Left lung (tissue), 4 donors: ENCODE measurements at regions not wholly inside any gene's neighbourhood (a gene's known extent, or its start where the extent isn't known, plus 50 kb on each side); places are given as distances from the start of the nearest gene placed in this dataset.

Experiments
- ATAC-seq: fragments of 200-7000 bp; cut with Tn5 transposase; one replicate; pipeline ENCODE4 v1.9.1; 2020; ENCODE audit warnings: moderate library complexity
- DNase-seq, 4 donors: peaks; one replicate each; pipeline ENCODE4 v3.0.0-alpha.2; 2013 to 2020
- H3K27ac ChIP-seq, 2 donors: fragments of 200-600 bp; sonication (generic) in 1 of 2; one replicate each; pipeline versions ENCODE4 v1.5.0 to v1.8.0; 2020 to 2021
- H3K27me3 ChIP-seq, 2 donors: fragments of 200-600 bp; sonication (generic) in 1 of 2; one replicate each; pipeline versions ENCODE4 v1.5.0 to v1.8.0; 2020 to 2021
- H3K36me3 ChIP-seq, 2 donors: fragments of 200-600 bp; sonication (generic) in 1 of 2; one replicate each; pipeline versions ENCODE4 v1.5.0 to v1.8.0; 2020 to 2021
- H3K4me1 ChIP-seq, 2 donors: fragments of 200-600 bp; one replicate each; pipeline ENCODE4 v1.8.0; 2021
- H3K4me3 ChIP-seq, 2 donors: fragments of 200-600 bp; sonication (generic) in 1 of 2; one replicate each; pipeline versions ENCODE4 v1.5.0 to v1.8.0; 2020 to 2021; ENCODE audit warnings: mild to moderate bottlenecking in 1 of 2
- H3K9me3 ChIP-seq, 2 donors: fragments of 200-600 bp; sonication (generic) in 1 of 2; one replicate each; pipeline versions ENCODE4 v1.5.0 to v1.8.0; 2020 to 2021
- intact Hi-C, 2 donors: fragments of 100-400 bp; cut with DNase I; formaldehyde crosslinking; loops; one replicate each; pipeline versions ENCODE4 v1.11.2 to v1.14.2; 2022
- TF ChIP-seq, protein P1 (sequence below), 2 donors: fragments of 200-600 bp; sonication (generic) in 1 of 2; IDR thresholded peaks; one replicate each; pipeline versions ENCODE4 v1.5.0 to v1.8.0; 2021; ENCODE audit warnings: antibody characterized with exemption in 2 of 2
- donor health status: DM: no; HTN: yes; CAD: no.
- donor health status: DM: no; HTN: no; CAD: no.

DNA sequence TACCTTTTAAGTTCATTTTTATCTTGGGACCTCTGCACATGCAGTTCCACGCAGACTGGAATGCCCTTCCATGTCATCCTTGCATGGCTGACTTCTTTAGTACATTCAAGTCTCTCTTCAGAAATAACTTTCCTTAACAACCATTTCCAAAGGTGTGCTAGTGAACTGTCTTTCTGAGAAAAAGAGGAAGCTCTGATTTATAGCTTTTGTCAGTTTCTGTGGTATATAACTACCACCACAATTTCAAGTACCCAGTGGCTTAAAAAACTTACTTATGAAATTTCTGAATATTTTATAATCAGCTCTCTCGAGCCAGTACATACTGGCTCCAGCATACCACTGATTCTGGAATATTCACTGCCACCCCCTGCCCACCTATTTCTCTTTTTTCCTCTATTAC lies 1613.8 kb downstream of the MAT2B start:
- intact Hi-C loops = no loop called here
- TF ChIP-seq, protein P1, sequence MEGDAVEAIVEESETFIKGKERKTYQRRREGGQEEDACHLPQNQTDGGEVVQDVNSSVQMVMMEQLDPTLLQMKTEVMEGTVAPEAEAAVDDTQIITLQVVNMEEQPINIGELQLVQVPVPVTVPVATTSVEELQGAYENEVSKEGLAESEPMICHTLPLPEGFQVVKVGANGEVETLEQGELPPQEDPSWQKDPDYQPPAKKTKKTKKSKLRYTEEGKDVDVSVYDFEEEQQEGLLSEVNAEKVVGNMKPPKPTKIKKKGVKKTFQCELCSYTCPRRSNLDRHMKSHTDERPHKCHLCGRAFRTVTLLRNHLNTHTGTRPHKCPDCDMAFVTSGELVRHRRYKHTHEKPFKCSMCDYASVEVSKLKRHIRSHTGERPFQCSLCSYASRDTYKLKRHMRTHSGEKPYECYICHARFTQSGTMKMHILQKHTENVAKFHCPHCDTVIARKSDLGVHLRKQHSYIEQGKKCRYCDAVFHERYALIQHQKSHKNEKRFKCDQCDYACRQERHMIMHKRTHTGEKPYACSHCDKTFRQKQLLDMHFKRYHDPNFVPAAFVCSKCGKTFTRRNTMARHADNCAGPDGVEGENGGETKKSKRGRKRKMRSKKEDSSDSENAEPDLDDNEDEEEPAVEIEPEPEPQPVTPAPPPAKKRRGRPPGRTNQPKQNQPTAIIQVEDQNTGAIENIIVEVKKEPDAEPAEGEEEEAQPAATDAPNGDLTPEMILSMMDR (IDR thresholded peaks at IDR 0.05) = no peak
- H3K27ac ChIP-seq = no peak overlapping the region
- no peaks in the 10 kb centered on the region for H3K36me3 ChIP-seq
- ATAC-seq (no peak), DNase-seq (no peak)
- H3K4me1 ChIP-seq = no peaks in the 10 kb centered on the region
- H3K9me3 ChIP-seq = peaks cover 0 to 9% of the 10 kb centered on the region in 2 donors
- no peak overlapping the region for H3K4me3 ChIP-seq
- H3K27me3 ChIP-seq = no peaks in the 10 kb centered on the region

DNA sequence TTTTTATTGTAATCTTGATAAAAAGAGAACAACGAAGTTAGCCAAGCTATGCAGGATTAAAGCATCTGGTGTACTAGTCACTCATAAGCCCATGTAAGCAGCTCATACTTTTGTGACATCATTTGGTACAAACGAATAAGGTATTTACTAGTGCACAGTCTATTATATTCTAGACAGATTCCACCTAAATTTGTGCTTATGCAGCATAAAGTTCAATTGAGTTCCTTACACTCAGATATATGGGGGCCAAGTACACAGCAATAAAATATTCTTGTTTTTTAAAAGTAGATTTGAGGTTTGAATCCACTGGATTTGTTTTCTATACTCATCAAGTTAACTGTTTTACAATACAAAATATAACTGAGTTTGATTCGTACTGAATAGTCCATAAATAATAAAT lies 1621.2 kb downstream of the MAT2B start:
- H3K4me3 ChIP-seq = no peak overlapping the region
- DNase-seq (no peak), ATAC-seq (no peak)
- no peaks in the 10 kb centered on the region for H3K27me3 ChIP-seq
- intact Hi-C loops = no loop called here
- TF ChIP-seq, protein P1 (IDR thresholded peaks at IDR 0.05) = no peak
- H3K4me1 ChIP-seq = no peaks in the 10 kb centered on the region
- H3K36me3 ChIP-seq = no peaks in the 10 kb centered on the region
- no peaks in the 10 kb centered on the region for H3K9me3 ChIP-seq
- no peak overlapping the region for H3K27ac ChIP-seq

DNA sequence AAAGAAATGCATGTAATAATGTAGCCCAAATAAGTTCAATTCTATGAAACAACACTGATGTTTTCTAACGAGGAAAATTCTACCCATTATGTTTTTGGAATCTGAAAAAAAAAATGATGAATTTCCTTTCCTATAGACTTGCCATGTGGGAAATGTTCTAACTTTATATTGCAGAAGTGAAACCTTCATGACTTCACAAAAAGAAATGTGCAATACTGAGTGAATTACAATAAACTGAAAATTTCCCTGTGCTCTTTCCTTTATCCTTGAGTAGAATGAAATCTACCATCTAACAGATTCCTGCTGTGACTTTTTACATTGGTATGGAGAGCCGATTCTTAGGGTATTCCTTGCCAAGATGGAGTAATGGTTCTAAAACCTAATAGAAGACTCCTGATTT lies 1622.5 kb downstream of the MAT2B start:
- intact Hi-C loops = no loop called here
- H3K9me3 ChIP-seq = no peaks in the 10 kb centered on the region
- DNase-seq (no peak), ATAC-seq (no peak)
- TF ChIP-seq, protein P1 (IDR thresholded peaks at IDR 0.05) = no peak
- H3K4me1 ChIP-seq = no peaks in the 10 kb centered on the region
- H3K27ac ChIP-seq = no peak overlapping the region
- no peaks in the 10 kb centered on the region for H3K27me3 ChIP-seq
- H3K36me3 ChIP-seq = no peaks in the 10 kb centered on the region
- no peak overlapping the region for H3K4me3 ChIP-seq

DNA sequence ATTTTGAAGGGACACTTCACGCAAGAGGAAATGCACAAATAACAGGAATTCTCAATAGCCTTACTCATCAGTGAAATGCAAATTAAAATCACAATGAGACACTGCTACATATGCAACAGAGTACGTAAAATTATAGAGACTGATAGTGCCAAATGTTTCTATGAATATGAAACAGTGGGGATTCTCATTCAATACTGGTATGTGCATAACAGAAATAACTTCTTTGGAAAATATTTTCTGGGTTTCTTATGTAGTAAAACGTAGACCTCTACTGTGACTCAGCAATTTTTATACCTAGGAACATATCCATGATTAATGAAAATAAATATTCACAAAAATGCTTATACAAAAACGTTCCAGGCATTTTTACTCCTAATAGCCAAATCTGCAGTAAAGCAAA lies 1625.2 kb downstream of the MAT2B start:
- H3K36me3 ChIP-seq = no peaks in the 10 kb centered on the region
- no peak for ATAC-seq

DNA sequence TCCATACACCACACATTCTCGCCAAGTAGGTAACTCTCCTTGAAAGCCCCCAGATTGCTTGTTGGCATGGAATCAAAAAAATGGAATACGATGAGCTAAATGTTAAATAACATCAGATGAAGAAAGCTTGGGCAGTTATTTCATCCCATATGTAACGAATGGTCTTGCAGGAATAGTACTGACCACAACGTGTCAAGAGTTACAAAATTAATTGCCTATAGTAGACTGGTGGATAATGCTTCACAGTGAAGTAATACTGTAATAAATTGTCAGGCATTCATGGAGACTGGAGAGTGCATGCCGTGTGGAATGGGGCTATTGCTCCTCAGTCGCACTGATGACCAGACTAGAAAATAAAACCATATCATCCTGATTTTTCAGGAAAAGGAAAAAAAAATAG lies 1628.7 kb downstream of the MAT2B start:
- TF ChIP-seq, protein P1 (IDR thresholded peaks at IDR 0.05) = no peak
- ATAC-seq (no peak), DNase-seq (no peak)
- intact Hi-C loops = no loop called here
- Histone ChIP-seq H3K36me3 (no peaks in the 10 kb centered on the region), H3K9me3 (no peaks in the 10 kb centered on the region), H3K4me3 (no peak overlapping the region), H3K4me1 (no peaks in the 10 kb centered on the region), H3K27me3 (no peaks in the 10 kb centered on the region), H3K27ac (no peak overlapping the region)

More for the DNA sequence above, 1625.2 kb downstream of the MAT2B start:
- Histone ChIP-seq H3K4me1 (no peaks in the 10 kb centered on the region), H3K27me3 (no peaks in the 10 kb centered on the region), H3K27ac (no peak overlapping the region), H3K9me3 (no peaks in the 10 kb centered on the region), H3K4me3 (no peak overlapping the region)
- TF ChIP-seq, protein P1 (IDR thresholded peaks at IDR 0.05) = no peak
- DNase-seq = no peak
- intact Hi-C loops = no loop called here
